ENCODE measurements at regions not wholly inside any gene's neighbourhood (a gene's known extent, or its start where the extent isn't known, plus 50 kb on each side); places are given as distances from the start of the nearest gene placed in this dataset.

- H3K27ac ChIP-seq: no peak overlapping the region
- no peak for TF ChIP-seq CTCF (conservative IDR thresholded peaks at IDR 0.05)
These were observed 827.2 kb downstream of the MAT2B start for GRCh38 chr5:164332349-164333196.

- no peak overlapping the region for H3K27ac ChIP-seq
- no peak for TF ChIP-seq CTCF (conservative IDR thresholded peaks at IDR 0.05)
These were observed 830.4 kb downstream of the MAT2B start for GRCh38 chr5:164335837-164336236.

GRCh38 chr5:164336276-164336675 lies 830.9 kb downstream of the MAT2B start:
- H3K27ac ChIP-seq: no peak overlapping the region

GRCh38 chr5:164336906-164337305 lies 831.5 kb downstream of the MAT2B start:
- no peak overlapping the region for H3K27ac ChIP-seq
- TF ChIP-seq CTCF (conservative IDR thresholded peaks at IDR 0.05): no peak

More at GRCh38 chr5:164336276-164336675, 830.9 kb downstream of the MAT2B start:
- TF ChIP-seq CTCF (conservative IDR thresholded peaks at IDR 0.05): no peak

GRCh38 chr5:164341056-164341619 lies 835.7 kb downstream of the MAT2B start:
- no peak for TF ChIP-seq CTCF (conservative IDR thresholded peaks at IDR 0.05)
- H3K27ac ChIP-seq: no peak overlapping the region

GRCh38 chr5:164345173-164345849 lies 839.9 kb downstream of the MAT2B start:
- TF ChIP-seq CTCF (conservative IDR thresholded peaks at IDR 0.05): no peak

GRCh38 chr5:164345853-164346252 lies 840.4 kb downstream of the MAT2B start:
- H3K27ac ChIP-seq: no peak overlapping the region
- no peak for TF ChIP-seq CTCF (conservative IDR thresholded peaks at IDR 0.05)

More at GRCh38 chr5:164345173-164345849, 839.9 kb downstream of the MAT2B start:
- no peak overlapping the region for H3K27ac ChIP-seq
